Stomach (tissue), 8 donors: ENCODE measurements at regions not wholly inside any gene's neighbourhood (a gene's known extent, or its start where the extent isn't known, plus 50 kb on each side); places are given as distances from the start of the nearest gene placed in this dataset.

Experiments used
- DNase-seq, 2 donors: peaks; one replicate each; pipeline versions ENCODE4 v3.0.0 to v3.0.0-alpha.2; 2013 to 2019
- H3K27ac ChIP-seq, 5 donors: fragments of 200-600 bp in 4 of 5; sonication (generic) in 4 of 5; one replicate each; pipeline ENCODE4 v1.5.1; 2013 to 2019; ENCODE audit warnings: mild to moderate bottlenecking in 1 of 5, moderate library complexity in 1 of 5
- H3K27me3 ChIP-seq, 3 donors: fragments of 200-600 bp; sonication (generic); one replicate each; pipeline ENCODE4 v1.5.1; 2017 to 2019; ENCODE audit warnings: mixed run types in 1 of 3
- H3K36me3 ChIP-seq, 4 donors: fragments of 200-600 bp; sonication (generic); 1 replicate in 3 of 4; 2 replicates in 1 of 4; pipeline ENCODE4 v1.5.1; 2016 to 2019
- H3K4me1 ChIP-seq, 4 donors: fragments of 200-600 bp; sonication (generic); one replicate each; pipeline ENCODE4 v1.5.1; 2016 to 2019
- H3K4me3 ChIP-seq, 4 donors: fragments of 200-600 bp; sonication (generic) in 3 of 4; one replicate each; pipeline ENCODE4 v1.5.1; 2016 to 2019; ENCODE audit warnings: mild to moderate bottlenecking in 1 of 4
- H3K9me3 ChIP-seq, 4 donors: fragments of 200-600 bp; sonication (generic); one replicate each; pipeline ENCODE4 v1.5.1; 2016 to 2019
- CTCF ChIP-seq, 7 experiments: fragments of 450-650 bp in 4 of 7; fragments of 200-600 bp in 3 of 7; sonication (generic) in 3 of 7; IDR thresholded peaks; one replicate each; pipeline ENCODE4 v1.5.1; 2016 to 2019; ENCODE audit warnings: antibody characterized with exemption in 7 of 7, control low read depth in 2 of 7, mild to moderate bottlenecking in 1 of 7
- EP300 ChIP-seq: sonication (generic); formaldehyde crosslinking; IDR thresholded peaks from one replicate; pipeline ENCODE4 v1.6.1; 2017; ENCODE audit warnings: antibody characterized with exemption
- POLR2A ChIP-seq, 4 donors: fragments of 450-650 bp; IDR thresholded peaks; one replicate each; pipeline ENCODE4 v1.6.1; 2016; ENCODE audit warnings: antibody characterized with exemption in 4 of 4, control low read depth in 2 of 4, mild to moderate bottlenecking in 1 of 4, moderate library complexity in 1 of 4
- POLR2AphosphoS5 ChIP-seq, 3 donors: sonication (generic); formaldehyde crosslinking; IDR thresholded peaks; one replicate each; pipeline ENCODE4 v1.6.1; 2016; ENCODE audit warnings: antibody characterized with exemption in 3 of 3
- WGBS, 5 donors: extraction: QIAGEN DNeasy Blood & Tissue Kit in 3 of 5; methylation state at CpG; one replicate each; pipeline versions ENCODE4 v1.1.5 to v1.1.7; 2013 to 2018; 5-methylcytosine and 5-hydroxymethylcytosine counted together
- intact Hi-C: fragments of 100-400 bp; cut with DNase I; formaldehyde crosslinking; loops from one replicate; pipeline ENCODE4 v1.15.1; 2023; ENCODE audit warnings: low total_unique reads
- donor health status: healthy with polysubstance abuse.
- donor health status: Bipolar disorder and iron deficiency.
- donor health status: healthy.

GRCh38 chr6:44556046-44556445 is 168.5 kb downstream of the CDC5L start:
- Histone ChIP-seq H3K27ac (no peak overlapping the region), H3K36me3 (no peaks in the 10 kb centered on the region), H3K27me3 (peaks cover 0 to 4% (median 4%) of the 10 kb centered on the region in 3 donors), H3K9me3 (no peaks in the 10 kb centered on the region), H3K4me1 (peaks cover 0 to 21% (median 6%) of the 10 kb centered on the region in 4 donors), H3K4me3 (no peak overlapping the region)
- peak; percentile 30 to 44 for DNase-seq
- WGBS, 5 donors: 0 to 35% (median 2%) methylated on average over 1 of the region's 1 CpG
- intact Hi-C loops: no loop called here
- TF ChIP-seq POLR2A (IDR thresholded peaks at IDR 0.05) (no peak), CTCF (IDR thresholded peaks at IDR 0.05) (no peak), EP300 (no peak), POLR2AphosphoS5 (IDR thresholded peaks at IDR 0.05) (no peak)

- Histone ChIP-seq H3K27ac (no peak overlapping the region), H3K9me3 (no peaks in the 10 kb centered on the region), H3K27me3 (peaks cover 0 to 17% (median 10%) of the 10 kb centered on the region in 3 donors), H3K4me1 (peaks cover 0 to 31% (median 9%) of the 10 kb centered on the region in 4 donors), H3K4me3 (no peak overlapping the region), H3K36me3 (no peaks in the 10 kb centered on the region)
- no peak for DNase-seq
- TF ChIP-seq POLR2A (IDR thresholded peaks at IDR 0.05): no peak
- no peak for TF ChIP-seq POLR2AphosphoS5 (IDR thresholded peaks at IDR 0.05)
- TF ChIP-seq CTCF (IDR thresholded peaks at IDR 0.05): no peak
- TF ChIP-seq EP300: no peak
- 58 to 64% (median 60%) methylated on average over 7 of the region's 7 CpGs for WGBS, 5 donors
- intact Hi-C loops: no loop called here
These were observed 170.7 kb downstream of the CDC5L start for GRCh38 chr6:44558024-44558831.

DNA sequence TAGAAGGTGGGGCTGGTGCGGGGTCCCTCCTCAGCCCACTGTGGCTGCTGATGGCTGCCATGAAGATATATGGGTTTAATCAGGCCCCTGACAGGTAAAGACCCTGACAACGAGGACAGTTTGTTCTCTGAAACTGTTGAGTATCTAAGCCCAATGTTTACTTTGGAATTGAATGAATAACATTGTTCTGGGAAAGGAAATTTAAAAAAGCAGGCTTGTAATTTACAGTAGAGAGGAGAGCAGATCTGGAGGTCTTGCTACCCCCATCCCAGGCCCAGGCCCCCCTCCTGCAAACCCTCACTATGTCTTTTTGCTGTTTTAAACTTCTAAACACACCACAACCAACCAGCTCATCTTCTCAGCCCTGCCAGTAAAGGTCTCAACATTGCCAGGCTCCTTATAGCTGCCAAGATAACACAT is 171.3 kb downstream of the CDC5L start:
- WGBS, 5 donors: 15 to 28% (median 25%) methylated on average over 2 of the region's 2 CpGs
- Histone ChIP-seq H3K4me1 (peaks cover 0 to 31% (median 9%) of the 10 kb centered on the region in 4 donors), H3K27ac (no peak overlapping the region), H3K9me3 (no peaks in the 10 kb centered on the region), H3K36me3 (no peaks in the 10 kb centered on the region), H3K4me3 (no peak overlapping the region), H3K27me3 (peaks cover 0 to 17% (median 10%) of the 10 kb centered on the region in 3 donors)
- TF ChIP-seq POLR2AphosphoS5 (IDR thresholded peaks at IDR 0.05) (no peak), CTCF (IDR thresholded peaks at IDR 0.05) (no peak), EP300 (no peak), POLR2A (IDR thresholded peaks at IDR 0.05) (no peak)
- intact Hi-C loops: no loop called here
- no peak for DNase-seq

GRCh38 chr6:44559486-44560270 is 172.2 kb downstream of the CDC5L start:
- WGBS, 5 donors: 85 to 89% (median 87%) methylated on average over 13 of the region's 13 CpGs
- TF ChIP-seq POLR2A (IDR thresholded peaks at IDR 0.05): no peak
- intact Hi-C loops: no loop called here

More at GRCh38 chr6:44559486-44560270, 172.2 kb downstream of the CDC5L start:
- Histone ChIP-seq H3K27me3 (peaks cover 0 to 17% (median 10%) of the 10 kb centered on the region in 3 donors), H3K36me3 (no peaks in the 10 kb centered on the region), H3K4me3 (no peak overlapping the region), H3K27ac (peak overlapping the region in 1 of 5 donors; percentile 26), H3K4me1 (peaks cover 0 to 31% (median 9%) of the 10 kb centered on the region in 4 donors), H3K9me3 (no peaks in the 10 kb centered on the region)
- DNase-seq: no peak
